ENCODE measurements at regions not wholly inside any gene's neighbourhood (a gene's known extent, or its start where the extent isn't known, plus 50 kb on each side); places are given as distances from the start of the nearest gene placed in this dataset.

- Histone ChIP-seq H3K9me3 (ENCODE audit: control insufficient read depth in 2 of 2, insufficient read depth in 1 of 2, low read length in 1 of 2) (peaks cover 2 to 18% of the 10 kb centered on the region in 2 donors), H3K4me3 (ENCODE audit: low read length in 2 of 2) (no peak overlapping the region), H3K36me3 (ENCODE audit: control insufficient read depth in 2 of 2, insufficient read depth in 2 of 2, low read length in 1 of 2) (no peaks in the 10 kb centered on the region), H3K4me1 (ENCODE audit: control insufficient read depth in 2 of 2, insufficient read depth in 2 of 2, low read length in 2 of 2) (no peaks in the 10 kb centered on the region), H3K27ac (ENCODE audit: low read depth in 1 of 2, low read length in 1 of 2) (no peak overlapping the region), H3K27me3 (ENCODE audit: control insufficient read depth in 2 of 2, insufficient read depth in 1 of 2, low read length in 1 of 2) (no peaks in the 10 kb centered on the region)
- WGBS, result 86% methylated on average over 6 of the region's 6 CpGs
- no peak for DNase-seq (ENCODE audit: low read depth in 6 of 9, low spot score in 9 of 9)
These were observed 264.9 kb downstream of the LRIG3 start for GRCh38 chr12:58655375-58655774.

- Histone ChIP-seq H3K36me3 (ENCODE audit: control insufficient read depth in 2 of 2, insufficient read depth in 2 of 2, low read length in 1 of 2) (no peaks in the 10 kb centered on the region), H3K27me3 (ENCODE audit: control insufficient read depth in 2 of 2, insufficient read depth in 1 of 2, low read length in 1 of 2) (no peaks in the 10 kb centered on the region), H3K4me3 (ENCODE audit: low read length in 2 of 2) (no peak overlapping the region), H3K27ac (ENCODE audit: low read depth in 1 of 2, low read length in 1 of 2) (no peak overlapping the region), H3K4me1 (ENCODE audit: control insufficient read depth in 2 of 2, insufficient read depth in 2 of 2, low read length in 2 of 2) (no peaks in the 10 kb centered on the region), H3K9me3 (ENCODE audit: control insufficient read depth in 2 of 2, insufficient read depth in 1 of 2, low read length in 1 of 2) (peaks cover 2 to 18% of the 10 kb centered on the region in 2 donors)
- no peak for DNase-seq (ENCODE audit: low read depth in 6 of 9, low spot score in 9 of 9)
- 84% methylated on average over 3 of the region's 3 CpGs for WGBS
These were observed 263.9 kb downstream of the LRIG3 start for GRCh38 chr12:58656254-58657009.

GRCh38 chr12:58657190-58657589, 263.1 kb downstream of the LRIG3 start:
- H3K36me3 ChIP-seq (ENCODE audit: control insufficient read depth in 2 of 2, insufficient read depth in 2 of 2, low read length in 1 of 2), result no peaks in the 10 kb centered on the region
- H3K4me1 ChIP-seq (ENCODE audit: control insufficient read depth in 2 of 2, insufficient read depth in 2 of 2, low read length in 2 of 2), result no peaks in the 10 kb centered on the region
- no peak overlapping the region for H3K4me3 ChIP-seq (ENCODE audit: low read length in 2 of 2)
- DNase-seq (ENCODE audit: low read depth in 6 of 9, low spot score in 9 of 9), result no peak
- no peak overlapping the region for H3K27ac ChIP-seq (ENCODE audit: low read depth in 1 of 2, low read length in 1 of 2)
- peaks cover 2 to 18% of the 10 kb centered on the region in 2 donors for H3K9me3 ChIP-seq (ENCODE audit: control insufficient read depth in 2 of 2, insufficient read depth in 1 of 2, low read length in 1 of 2)
- 86% methylated on average over 1 of the region's 1 CpG for WGBS
- H3K27me3 ChIP-seq (ENCODE audit: control insufficient read depth in 2 of 2, insufficient read depth in 1 of 2, low read length in 1 of 2), result no peaks in the 10 kb centered on the region

DNA sequence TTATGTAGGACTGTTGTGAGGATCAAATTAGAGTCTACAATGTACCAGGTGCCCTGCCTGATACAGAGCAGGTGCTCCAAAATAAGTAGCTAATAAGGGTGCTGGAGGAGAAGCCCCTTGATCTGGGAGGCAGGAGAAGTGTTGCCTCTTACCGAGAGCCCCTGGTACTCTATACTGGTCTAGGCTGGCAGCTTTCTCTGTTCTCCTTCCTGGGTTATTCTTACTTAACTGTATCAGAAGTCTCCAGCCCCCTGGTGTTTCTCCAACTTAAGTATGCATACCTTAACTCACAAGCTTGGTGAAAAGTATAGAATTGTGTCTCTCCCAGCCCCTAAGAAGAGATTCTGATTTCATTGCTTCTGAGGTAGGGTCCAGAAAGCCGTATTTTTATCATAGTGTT, 254.9 kb downstream of the LRIG3 start:
- 95% methylated on average over 2 of the region's 2 CpGs for WGBS

DNA sequence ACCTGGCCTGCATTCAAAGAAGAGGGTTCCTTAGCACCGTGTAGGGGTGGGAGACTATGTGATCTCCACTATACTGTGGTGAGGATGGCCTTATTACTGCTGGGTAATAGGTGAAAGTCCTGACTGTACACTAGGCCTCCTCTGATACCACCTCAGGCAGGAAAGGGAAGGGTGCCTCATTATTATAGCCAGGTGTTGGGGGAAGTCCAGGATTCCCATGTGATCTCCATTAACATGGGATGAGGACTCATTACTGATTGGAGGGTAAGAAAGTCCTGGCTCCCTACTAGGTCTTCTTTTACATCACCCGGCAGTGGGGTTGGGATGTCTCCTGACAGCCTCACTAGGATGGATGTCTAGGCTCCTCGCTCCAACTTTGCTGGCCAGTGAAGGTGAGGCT, 252.1 kb downstream of the LRIG3 start:
- Histone ChIP-seq H3K4me1 (ENCODE audit: control insufficient read depth in 2 of 2, insufficient read depth in 2 of 2, low read length in 2 of 2) (no peaks in the 10 kb centered on the region), H3K27ac (ENCODE audit: low read depth in 1 of 2, low read length in 1 of 2) (no peak overlapping the region), H3K4me3 (ENCODE audit: low read length in 2 of 2) (no peak overlapping the region), H3K27me3 (ENCODE audit: control insufficient read depth in 2 of 2, insufficient read depth in 1 of 2, low read length in 1 of 2) (no peaks in the 10 kb centered on the region), H3K9me3 (ENCODE audit: control insufficient read depth in 2 of 2, insufficient read depth in 1 of 2, low read length in 1 of 2) (no peaks in the 10 kb centered on the region), H3K36me3 (ENCODE audit: control insufficient read depth in 2 of 2, insufficient read depth in 2 of 2, low read length in 1 of 2) (no peaks in the 10 kb centered on the region)
- no peak for DNase-seq (ENCODE audit: low read depth in 6 of 9, low spot score in 9 of 9)
- 92% methylated on average over 3 of the region's 3 CpGs for WGBS

More for the DNA sequence above, 254.9 kb downstream of the LRIG3 start:
- Histone ChIP-seq H3K36me3 (ENCODE audit: control insufficient read depth in 2 of 2, insufficient read depth in 2 of 2, low read length in 1 of 2) (no peaks in the 10 kb centered on the region), H3K4me3 (ENCODE audit: low read length in 2 of 2) (no peak overlapping the region), H3K27ac (ENCODE audit: low read depth in 1 of 2, low read length in 1 of 2) (no peak overlapping the region), H3K9me3 (ENCODE audit: control insufficient read depth in 2 of 2, insufficient read depth in 1 of 2, low read length in 1 of 2) (no peaks in the 10 kb centered on the region), H3K27me3 (ENCODE audit: control insufficient read depth in 2 of 2, insufficient read depth in 1 of 2, low read length in 1 of 2) (no peaks in the 10 kb centered on the region), H3K4me1 (ENCODE audit: control insufficient read depth in 2 of 2, insufficient read depth in 2 of 2, low read length in 2 of 2) (no peaks in the 10 kb centered on the region)
- no peak for DNase-seq (ENCODE audit: low read depth in 6 of 9, low spot score in 9 of 9)

- no peaks in the 10 kb centered on the region for H3K9me3 ChIP-seq (ENCODE audit: control insufficient read depth in 2 of 2, insufficient read depth in 1 of 2, low read length in 1 of 2)
- no peak overlapping the region for H3K4me3 ChIP-seq (ENCODE audit: low read length in 2 of 2)
- H3K27ac ChIP-seq (ENCODE audit: low read depth in 1 of 2, low read length in 1 of 2), result no peak overlapping the region
- WGBS, result 82% methylated on average over 1 of the region's 1 CpG
- H3K27me3 ChIP-seq (ENCODE audit: control insufficient read depth in 2 of 2, insufficient read depth in 1 of 2, low read length in 1 of 2), result no peaks in the 10 kb centered on the region
- no peaks in the 10 kb centered on the region for H3K36me3 ChIP-seq (ENCODE audit: control insufficient read depth in 2 of 2, insufficient read depth in 2 of 2, low read length in 1 of 2)
- no peaks in the 10 kb centered on the region for H3K4me1 ChIP-seq (ENCODE audit: control insufficient read depth in 2 of 2, insufficient read depth in 2 of 2, low read length in 2 of 2)
- DNase-seq (ENCODE audit: low read depth in 6 of 9, low spot score in 9 of 9), result no peak
These were observed 251.4 kb downstream of the LRIG3 start for GRCh38 chr12:58668871-58669270.

- Histone ChIP-seq H3K4me3 (ENCODE audit: low read length in 2 of 2) (no peak overlapping the region), H3K36me3 (ENCODE audit: control insufficient read depth in 2 of 2, insufficient read depth in 2 of 2, low read length in 1 of 2) (no peaks in the 10 kb centered on the region), H3K4me1 (ENCODE audit: control insufficient read depth in 2 of 2, insufficient read depth in 2 of 2, low read length in 2 of 2) (no peaks in the 10 kb centered on the region), H3K27me3 (ENCODE audit: control insufficient read depth in 2 of 2, insufficient read depth in 1 of 2, low read length in 1 of 2) (no peaks in the 10 kb centered on the region), H3K27ac (ENCODE audit: low read depth in 1 of 2, low read length in 1 of 2) (no peak overlapping the region), H3K9me3 (ENCODE audit: control insufficient read depth in 2 of 2, insufficient read depth in 1 of 2, low read length in 1 of 2) (no peaks in the 10 kb centered on the region)
- DNase-seq (ENCODE audit: low read depth in 6 of 9, low spot score in 9 of 9), result no peak
- WGBS, result 94% methylated on average over 1 of the region's 1 CpG
These were observed 249.7 kb downstream of the LRIG3 start for GRCh38 chr12:58670623-58671022.

DNA sequence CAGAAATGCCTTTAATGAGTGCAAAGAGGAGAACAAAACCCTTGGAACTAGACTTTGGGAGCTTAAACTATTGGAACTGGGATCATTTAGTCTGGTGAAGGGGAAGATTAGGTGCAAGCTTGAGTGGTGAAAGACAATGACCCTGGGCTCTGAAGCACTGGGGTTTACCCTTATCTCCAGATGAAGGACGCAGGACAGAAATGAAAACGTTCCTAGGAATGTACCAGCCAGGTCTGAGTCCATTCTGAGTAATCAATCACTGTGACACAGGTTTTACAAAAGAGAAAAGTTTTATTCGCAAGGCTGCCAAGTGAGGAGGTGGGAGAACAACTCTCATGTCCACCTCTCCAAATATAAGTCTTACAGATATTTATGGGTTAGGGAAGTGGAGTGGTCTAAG, 249.1 kb downstream of the LRIG3 start:
- no peaks in the 10 kb centered on the region for H3K9me3 ChIP-seq (ENCODE audit: control insufficient read depth in 2 of 2, insufficient read depth in 1 of 2, low read length in 1 of 2)
- no peaks in the 10 kb centered on the region for H3K4me1 ChIP-seq (ENCODE audit: control insufficient read depth in 2 of 2, insufficient read depth in 2 of 2, low read length in 2 of 2)
- H3K27me3 ChIP-seq (ENCODE audit: control insufficient read depth in 2 of 2, insufficient read depth in 1 of 2, low read length in 1 of 2), result no peaks in the 10 kb centered on the region
- no peaks in the 10 kb centered on the region for H3K36me3 ChIP-seq (ENCODE audit: control insufficient read depth in 2 of 2, insufficient read depth in 2 of 2, low read length in 1 of 2)
- no peak overlapping the region for H3K4me3 ChIP-seq (ENCODE audit: low read length in 2 of 2)
- no peak for DNase-seq (ENCODE audit: low read depth in 6 of 9, low spot score in 9 of 9)
- H3K27ac ChIP-seq (ENCODE audit: low read depth in 1 of 2, low read length in 1 of 2), result no peak overlapping the region
- WGBS, result 66% methylated on average over 3 of the region's 3 CpGs

GRCh38 chr12:58673021-58673420, 247.3 kb downstream of the LRIG3 start:
- Histone ChIP-seq H3K36me3 (ENCODE audit: control insufficient read depth in 2 of 2, insufficient read depth in 2 of 2, low read length in 1 of 2) (no peaks in the 10 kb centered on the region), H3K4me1 (ENCODE audit: control insufficient read depth in 2 of 2, insufficient read depth in 2 of 2, low read length in 2 of 2) (no peaks in the 10 kb centered on the region), H3K27me3 (ENCODE audit: control insufficient read depth in 2 of 2, insufficient read depth in 1 of 2, low read length in 1 of 2) (no peaks in the 10 kb centered on the region), H3K4me3 (ENCODE audit: low read length in 2 of 2) (no peak overlapping the region), H3K9me3 (ENCODE audit: control insufficient read depth in 2 of 2, insufficient read depth in 1 of 2, low read length in 1 of 2) (no peaks in the 10 kb centered on the region), H3K27ac (ENCODE audit: low read depth in 1 of 2, low read length in 1 of 2) (no peak overlapping the region)
- no peak for DNase-seq (ENCODE audit: low read depth in 6 of 9, low spot score in 9 of 9)

Measured in thymus (tissue), 11 donors.